ENCODE measurements at regions not wholly inside any gene's neighbourhood (a gene's known extent, or its start where the extent isn't known, plus 50 kb on each side); places are given as distances from the start of the nearest gene placed in this dataset.

DNA sequence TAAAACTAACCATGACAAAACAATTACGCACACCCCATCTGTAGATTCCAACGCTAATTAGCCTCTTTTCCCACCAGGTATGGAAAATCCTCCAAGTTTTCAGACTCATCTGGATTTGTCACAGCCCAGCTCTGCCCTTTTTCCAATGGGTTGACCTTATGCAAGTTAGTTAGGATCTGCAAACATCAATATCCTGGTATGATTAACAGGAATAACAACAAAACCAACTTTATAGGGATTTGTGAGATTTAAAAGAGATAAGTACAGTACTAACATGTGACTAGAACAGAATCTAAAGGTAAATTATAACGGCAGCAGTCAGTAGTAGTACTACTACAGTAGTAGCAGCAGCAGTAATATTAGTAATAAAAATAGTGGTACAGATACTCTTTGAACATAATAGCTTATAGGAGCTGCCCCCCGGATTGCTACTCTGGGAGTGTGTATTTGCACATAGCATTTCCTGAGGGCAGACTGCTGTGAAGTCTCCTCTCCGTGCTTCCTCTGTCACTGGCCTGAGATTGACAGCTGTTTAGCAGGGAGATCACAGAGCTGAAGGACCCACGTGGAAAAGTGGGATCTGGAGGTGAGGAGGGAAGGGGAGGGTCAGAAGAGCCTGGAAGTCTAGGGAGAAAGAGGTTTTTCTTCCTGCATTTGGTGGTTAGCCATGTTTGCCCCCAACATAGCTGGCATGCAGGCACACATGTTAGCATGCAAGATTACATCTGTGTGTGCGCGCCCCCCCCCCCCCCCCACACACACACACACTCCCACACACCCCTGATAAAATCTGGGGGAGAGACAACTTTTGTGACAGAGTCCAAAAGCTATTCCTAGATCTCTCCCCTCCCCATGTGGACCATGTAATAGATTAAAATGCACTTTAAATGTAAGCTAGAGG is 73.3 kb upstream of the FAM171A1 start:
- Histone ChIP-seq H3K9me3 (ENCODE audit: control insufficient read depth, insufficient read depth, low read depth, low read length) (no peaks in the 10 kb centered on the region), H3K4me1 (ENCODE audit: control insufficient read depth, extremely low read depth, insufficient read depth, low read length) (peaks cover 4% of the 10 kb centered on the region)
- TF ChIP-seq, protein P1, sequence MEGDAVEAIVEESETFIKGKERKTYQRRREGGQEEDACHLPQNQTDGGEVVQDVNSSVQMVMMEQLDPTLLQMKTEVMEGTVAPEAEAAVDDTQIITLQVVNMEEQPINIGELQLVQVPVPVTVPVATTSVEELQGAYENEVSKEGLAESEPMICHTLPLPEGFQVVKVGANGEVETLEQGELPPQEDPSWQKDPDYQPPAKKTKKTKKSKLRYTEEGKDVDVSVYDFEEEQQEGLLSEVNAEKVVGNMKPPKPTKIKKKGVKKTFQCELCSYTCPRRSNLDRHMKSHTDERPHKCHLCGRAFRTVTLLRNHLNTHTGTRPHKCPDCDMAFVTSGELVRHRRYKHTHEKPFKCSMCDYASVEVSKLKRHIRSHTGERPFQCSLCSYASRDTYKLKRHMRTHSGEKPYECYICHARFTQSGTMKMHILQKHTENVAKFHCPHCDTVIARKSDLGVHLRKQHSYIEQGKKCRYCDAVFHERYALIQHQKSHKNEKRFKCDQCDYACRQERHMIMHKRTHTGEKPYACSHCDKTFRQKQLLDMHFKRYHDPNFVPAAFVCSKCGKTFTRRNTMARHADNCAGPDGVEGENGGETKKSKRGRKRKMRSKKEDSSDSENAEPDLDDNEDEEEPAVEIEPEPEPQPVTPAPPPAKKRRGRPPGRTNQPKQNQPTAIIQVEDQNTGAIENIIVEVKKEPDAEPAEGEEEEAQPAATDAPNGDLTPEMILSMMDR (conservative IDR thresholded peaks at IDR 0.05 in 1 of 2, IDR thresholded peaks at IDR 0.05 in 1 of 2; ENCODE audit: low read depth in 1 of 2, low read length in 2 of 2), result no peak
- TF ChIP-seq EZH2 (IDR thresholded peaks at IDR 0.05; ENCODE audit: low read length, missing control alignments), result no peak

DNA sequence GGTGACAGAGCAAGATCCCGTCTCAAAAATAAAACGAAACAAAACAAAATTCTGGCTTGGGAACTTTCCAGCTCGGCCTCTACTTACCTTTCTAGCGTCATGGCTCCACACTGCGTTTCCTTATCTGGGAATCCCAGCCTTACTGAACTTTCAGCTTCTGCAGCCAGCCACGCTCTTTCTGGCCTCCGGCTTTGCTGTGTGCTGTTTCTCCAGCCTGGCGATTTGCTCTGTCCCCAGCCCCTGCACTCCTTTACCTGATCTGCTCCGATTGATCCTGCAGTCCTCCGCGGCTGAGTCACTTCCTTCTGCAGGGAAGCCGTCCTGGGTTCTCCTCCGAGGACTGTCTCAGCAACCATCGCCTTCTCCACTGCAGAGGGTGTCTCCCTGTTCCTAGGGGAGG is 71.0 kb upstream of the FAM171A1 start:
- no peaks in the 10 kb centered on the region for H4K20me1 ChIP-seq (ENCODE audit: control insufficient read depth, extremely low read depth, insufficient read depth, low read length)
- no peak overlapping the region for H3K27ac ChIP-seq (ENCODE audit: insufficient read depth, low read length)
- no peak for DNase-seq (ENCODE audit: low read depth in 2 of 2)
- H2AFZ ChIP-seq (ENCODE audit: low read length), result no peak overlapping the region
- no peaks in the 10 kb centered on the region for H3K9me3 ChIP-seq (ENCODE audit: control insufficient read depth, insufficient read depth, low read depth, low read length)
- H3K4me1 ChIP-seq (ENCODE audit: control insufficient read depth, extremely low read depth, insufficient read depth, low read length), result peaks cover 4% of the 10 kb centered on the region
- TF ChIP-seq, protein P1 (conservative IDR thresholded peaks at IDR 0.05 in 1 of 2, IDR thresholded peaks at IDR 0.05 in 1 of 2; ENCODE audit: low read depth in 1 of 2, low read length in 2 of 2), result no peak
- TF ChIP-seq EZH2 (IDR thresholded peaks at IDR 0.05; ENCODE audit: low read length, missing control alignments), result no peak
- no peaks in the 10 kb centered on the region for H3K36me3 ChIP-seq (ENCODE audit: control insufficient read depth, insufficient read depth, low read length)
- no peak overlapping the region for H3K4me2 ChIP-seq (ENCODE audit: extremely low read depth, insufficient read depth, low read length)
- H3K9ac ChIP-seq (ENCODE audit: insufficient read depth, low read length), result no peak overlapping the region
- H3K4me3 ChIP-seq (replicated peaks in 1 of 4; ENCODE audit: control extremely low read depth in 1 of 4, insufficient read depth in 1 of 4, low read depth in 3 of 4, low read length in 4 of 4), result no peak overlapping the region
- H3K79me2 ChIP-seq (ENCODE audit: control insufficient read depth, insufficient read depth, low read length), result no peaks in the 10 kb centered on the region
- no peaks in the 10 kb centered on the region for H3K27me3 ChIP-seq (ENCODE audit: control insufficient read depth, insufficient read depth, low read length)

More for the DNA sequence above, 73.3 kb upstream of the FAM171A1 start:
- H3K9ac ChIP-seq (ENCODE audit: insufficient read depth, low read length), result no peak overlapping the region
- H3K4me2 ChIP-seq (ENCODE audit: extremely low read depth, insufficient read depth, low read length), result no peak overlapping the region
- no peak overlapping the region for H3K4me3 ChIP-seq (replicated peaks in 1 of 4; ENCODE audit: control extremely low read depth in 1 of 4, insufficient read depth in 1 of 4, low read depth in 3 of 4, low read length in 4 of 4)
- H2AFZ ChIP-seq (ENCODE audit: low read length), result no peak overlapping the region
- H3K36me3 ChIP-seq (ENCODE audit: control insufficient read depth, insufficient read depth, low read length), result no peaks in the 10 kb centered on the region
- no peaks in the 10 kb centered on the region for H4K20me1 ChIP-seq (ENCODE audit: control insufficient read depth, extremely low read depth, insufficient read depth, low read length)
- DNase-seq (ENCODE audit: low read depth in 2 of 2), result no peak
- H3K27ac ChIP-seq (ENCODE audit: insufficient read depth, low read length), result no peak overlapping the region
- H3K79me2 ChIP-seq (ENCODE audit: control insufficient read depth, insufficient read depth, low read length), result no peaks in the 10 kb centered on the region
- no peaks in the 10 kb centered on the region for H3K27me3 ChIP-seq (ENCODE audit: control insufficient read depth, insufficient read depth, low read length)

DNA sequence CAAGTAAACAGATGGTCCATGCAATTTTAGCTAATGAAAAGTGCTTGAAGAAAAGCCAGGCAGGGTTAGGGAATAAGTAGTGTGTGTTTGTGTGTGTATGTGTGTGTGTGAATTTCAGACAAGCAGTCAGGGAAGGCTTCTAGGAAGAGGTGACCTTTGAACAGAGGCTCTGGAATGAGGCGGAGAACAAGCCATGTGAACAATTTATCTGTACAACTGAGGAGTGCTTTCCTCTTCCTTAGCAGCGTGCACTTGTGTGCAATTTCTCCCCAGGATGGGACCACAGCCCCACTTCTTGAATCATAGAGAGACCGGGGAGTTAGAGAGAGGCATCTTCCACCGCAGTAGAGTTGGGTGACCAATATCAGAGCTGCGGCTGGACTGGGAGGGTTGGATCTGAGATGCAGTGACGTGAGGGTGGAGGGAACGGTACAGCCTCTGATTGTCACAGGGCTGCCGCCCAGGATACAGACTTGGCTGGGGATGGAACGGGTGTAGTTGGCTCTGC is 69.2 kb upstream of the FAM171A1 start:
- no peak overlapping the region for H2AFZ ChIP-seq (ENCODE audit: low read length)
- H3K4me3 ChIP-seq (replicated peaks in 1 of 4; ENCODE audit: control extremely low read depth in 1 of 4, insufficient read depth in 1 of 4, low read depth in 3 of 4, low read length in 4 of 4), result no peak overlapping the region
- no peak overlapping the region for H3K4me2 ChIP-seq (ENCODE audit: extremely low read depth, insufficient read depth, low read length)
- no peaks in the 10 kb centered on the region for H3K36me3 ChIP-seq (ENCODE audit: control insufficient read depth, insufficient read depth, low read length)
- TF ChIP-seq, protein P1 (conservative IDR thresholded peaks at IDR 0.05 in 1 of 2, IDR thresholded peaks at IDR 0.05 in 1 of 2; ENCODE audit: low read depth in 1 of 2, low read length in 2 of 2), result no peak
- TF ChIP-seq EZH2 (IDR thresholded peaks at IDR 0.05; ENCODE audit: low read length, missing control alignments), result no peak
- no peak overlapping the region for H3K9ac ChIP-seq (ENCODE audit: insufficient read depth, low read length)
- DNase-seq (ENCODE audit: low read depth in 2 of 2), result no peak
- H3K27ac ChIP-seq (ENCODE audit: insufficient read depth, low read length), result no peak overlapping the region
- no peaks in the 10 kb centered on the region for H3K9me3 ChIP-seq (ENCODE audit: control insufficient read depth, insufficient read depth, low read depth, low read length)
- no peaks in the 10 kb centered on the region for H3K27me3 ChIP-seq (ENCODE audit: control insufficient read depth, insufficient read depth, low read length)
- H3K4me1 ChIP-seq (ENCODE audit: control insufficient read depth, extremely low read depth, insufficient read depth, low read length), result peaks cover 4% of the 10 kb centered on the region
- no peaks in the 10 kb centered on the region for H4K20me1 ChIP-seq (ENCODE audit: control insufficient read depth, extremely low read depth, insufficient read depth, low read length)
- H3K79me2 ChIP-seq (ENCODE audit: control insufficient read depth, insufficient read depth, low read length), result no peaks in the 10 kb centered on the region
